ENCODE measurements at regions not wholly inside any gene's neighbourhood (a gene's known extent, or its start where the extent isn't known, plus 50 kb on each side); places are given as distances from the start of the nearest gene placed in this dataset.

DNA sequence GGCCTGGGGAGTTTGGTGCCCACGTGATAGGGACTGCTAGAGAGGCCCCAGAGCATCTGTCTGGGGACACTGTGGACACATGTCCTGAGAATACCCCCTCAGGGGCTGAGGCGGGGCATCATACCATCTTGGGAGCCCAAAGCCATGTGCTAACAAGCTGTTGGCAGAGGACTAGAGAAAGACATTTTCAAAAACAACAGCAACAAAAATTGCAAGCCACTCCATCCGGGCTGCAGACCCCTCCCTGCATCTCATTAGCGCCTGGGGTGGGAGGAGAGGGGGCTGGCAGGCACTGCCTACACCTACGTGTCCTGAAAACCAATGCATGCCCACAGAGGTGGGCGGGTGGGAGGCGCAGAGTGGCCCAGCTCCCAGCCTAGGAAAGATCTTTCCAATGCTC lies 507.4 kb upstream of the PODXL start:
- CTCF ChIA-PET: no interaction called here
- DNase-seq (ENCODE audit: low spot score): no peak
- TF ChIP-seq, protein P1, sequence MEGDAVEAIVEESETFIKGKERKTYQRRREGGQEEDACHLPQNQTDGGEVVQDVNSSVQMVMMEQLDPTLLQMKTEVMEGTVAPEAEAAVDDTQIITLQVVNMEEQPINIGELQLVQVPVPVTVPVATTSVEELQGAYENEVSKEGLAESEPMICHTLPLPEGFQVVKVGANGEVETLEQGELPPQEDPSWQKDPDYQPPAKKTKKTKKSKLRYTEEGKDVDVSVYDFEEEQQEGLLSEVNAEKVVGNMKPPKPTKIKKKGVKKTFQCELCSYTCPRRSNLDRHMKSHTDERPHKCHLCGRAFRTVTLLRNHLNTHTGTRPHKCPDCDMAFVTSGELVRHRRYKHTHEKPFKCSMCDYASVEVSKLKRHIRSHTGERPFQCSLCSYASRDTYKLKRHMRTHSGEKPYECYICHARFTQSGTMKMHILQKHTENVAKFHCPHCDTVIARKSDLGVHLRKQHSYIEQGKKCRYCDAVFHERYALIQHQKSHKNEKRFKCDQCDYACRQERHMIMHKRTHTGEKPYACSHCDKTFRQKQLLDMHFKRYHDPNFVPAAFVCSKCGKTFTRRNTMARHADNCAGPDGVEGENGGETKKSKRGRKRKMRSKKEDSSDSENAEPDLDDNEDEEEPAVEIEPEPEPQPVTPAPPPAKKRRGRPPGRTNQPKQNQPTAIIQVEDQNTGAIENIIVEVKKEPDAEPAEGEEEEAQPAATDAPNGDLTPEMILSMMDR (conservative IDR thresholded peaks at IDR 0.05; ENCODE audit: low read depth): no peak

DNA sequence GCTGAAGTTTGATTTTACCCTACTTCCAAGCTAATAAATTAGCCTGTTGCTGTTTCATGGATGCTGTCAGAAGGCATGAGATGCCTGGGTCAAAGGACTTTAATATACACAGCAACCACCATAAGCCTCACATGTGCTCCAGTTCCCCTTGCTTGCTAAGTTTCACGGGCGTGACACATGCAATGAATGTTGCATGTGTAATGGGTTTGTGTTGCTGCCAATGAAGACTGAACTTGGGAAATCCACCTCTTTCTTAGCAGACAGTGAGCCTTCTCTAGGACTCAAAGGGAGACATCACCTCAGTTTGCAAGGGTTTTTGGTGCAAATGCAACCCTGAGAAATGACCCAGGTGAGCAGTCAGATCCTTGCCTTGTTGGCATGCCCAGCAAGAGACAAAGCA lies 505.5 kb upstream of the PODXL start:
- TF ChIP-seq, protein P1 (conservative IDR thresholded peaks at IDR 0.05; ENCODE audit: low read depth): no peak
- CTCF ChIA-PET: no interaction called here
- POLR2A ChIA-PET (ENCODE audit: low non-redundant PET): no interaction called here
- no peak for DNase-seq (ENCODE audit: low spot score)
- no peak overlapping the region for H3K27ac ChIP-seq

More for the DNA sequence above, 507.4 kb upstream of the PODXL start:
- H3K27ac ChIP-seq: no peak overlapping the region
- POLR2A ChIA-PET (ENCODE audit: low non-redundant PET): no interaction called here

DNA sequence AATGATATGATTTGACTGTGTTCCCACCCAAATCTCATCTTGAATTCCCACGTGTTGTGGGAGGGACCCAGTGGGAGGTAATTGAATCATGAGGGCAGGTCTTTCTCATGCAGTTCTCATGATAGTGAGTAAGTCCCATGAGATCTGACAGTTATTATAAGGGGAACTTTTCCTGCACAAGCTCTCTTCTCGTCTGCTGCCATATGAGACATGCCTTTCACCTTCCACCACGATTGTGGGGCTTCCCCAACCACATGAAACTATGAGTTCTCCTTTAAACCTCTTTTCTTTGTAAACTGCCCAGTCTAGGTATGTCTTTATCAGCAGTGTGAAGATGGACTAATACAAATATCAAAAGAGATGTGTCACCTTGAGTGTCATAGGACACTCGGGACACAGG lies 502.7 kb upstream of the PODXL start:
- DNase-seq (ENCODE audit: low spot score): no peak
- CTCF ChIA-PET: no interaction called here
- POLR2A ChIA-PET (ENCODE audit: low non-redundant PET): no interaction called here
- TF ChIP-seq, protein P1 (conservative IDR thresholded peaks at IDR 0.05; ENCODE audit: low read depth): no peak
- H3K27ac ChIP-seq: no peak overlapping the region

DNA sequence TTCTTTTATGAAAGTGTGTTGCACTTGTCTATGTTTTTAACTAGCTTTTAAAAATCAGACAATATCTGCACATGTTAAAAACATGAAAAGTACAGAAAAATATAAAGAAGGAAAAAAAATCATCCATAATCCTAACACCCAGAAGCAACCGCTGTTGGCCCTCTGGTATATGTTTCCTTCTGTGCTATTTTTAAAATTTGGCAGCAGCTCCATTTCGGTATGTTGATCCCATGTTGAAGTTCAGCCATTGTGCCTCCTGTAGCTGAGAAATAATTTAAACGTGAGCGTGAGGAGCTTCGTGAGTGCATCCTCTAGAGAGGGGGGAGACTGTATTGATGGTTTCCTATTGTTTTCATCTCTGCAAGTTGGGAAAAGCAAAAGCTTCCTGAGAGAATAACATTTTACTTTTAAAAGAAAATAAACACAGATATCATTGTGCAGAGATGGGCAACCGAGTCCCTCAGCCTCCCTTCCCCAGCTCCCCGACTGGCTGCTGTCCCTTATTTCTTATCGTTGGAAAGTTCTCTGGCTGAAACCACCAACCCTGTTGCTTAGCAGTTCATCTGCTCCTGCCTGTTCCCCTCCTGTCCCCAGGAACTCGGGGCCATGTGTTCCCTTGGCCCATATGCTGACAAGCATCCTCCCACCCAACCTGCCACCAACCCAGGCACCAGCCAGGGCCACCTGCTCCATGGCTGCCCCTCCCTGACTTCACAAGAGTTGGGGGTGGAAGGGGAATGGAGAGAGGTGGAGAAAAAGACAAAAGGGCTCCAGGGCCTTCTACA lies 499.1 kb upstream of the PODXL start:
- ChIA-PET CTCF (interaction anchor here (1.4 kb wide), 1 partner anchor 110 kb away, joined by 4 read pairs; no protein-coding TSS in a partner anchor), POLR2A (ENCODE audit: low non-redundant PET) (no interaction called here)
- TF ChIP-seq, protein P1 (conservative IDR thresholded peaks at IDR 0.05; ENCODE audit: low read depth): no peak
- no peak overlapping the region for H3K27ac ChIP-seq
- DNase-seq (ENCODE audit: low spot score): no peak

DNA sequence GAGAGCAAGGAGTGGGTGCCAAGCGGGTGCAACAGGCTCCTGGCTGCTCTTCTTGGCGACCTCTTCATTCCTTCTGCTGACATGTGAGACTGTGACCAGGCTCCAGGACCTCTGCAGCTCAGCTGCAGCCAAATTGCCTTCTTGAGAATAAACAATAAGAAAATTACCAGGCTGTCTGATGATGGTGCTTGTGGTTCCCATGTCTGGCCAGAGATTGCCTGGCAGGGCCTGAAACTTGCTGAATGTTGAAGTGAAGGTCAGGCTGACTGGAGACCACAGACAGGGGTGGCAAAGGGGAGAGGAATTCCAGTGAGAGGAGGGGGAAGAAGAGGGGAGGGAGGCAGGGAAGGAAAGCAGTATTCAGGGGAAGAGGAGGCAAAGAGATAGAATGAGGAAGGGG lies 497.4 kb upstream of the PODXL start:
- CTCF ChIA-PET: no interaction called here
- DNase-seq (ENCODE audit: low spot score): no peak
- POLR2A ChIA-PET (ENCODE audit: low non-redundant PET): no interaction called here
- TF ChIP-seq, protein P1 (conservative IDR thresholded peaks at IDR 0.05; ENCODE audit: low read depth): no peak
- H3K27ac ChIP-seq: no peak overlapping the region

DNA sequence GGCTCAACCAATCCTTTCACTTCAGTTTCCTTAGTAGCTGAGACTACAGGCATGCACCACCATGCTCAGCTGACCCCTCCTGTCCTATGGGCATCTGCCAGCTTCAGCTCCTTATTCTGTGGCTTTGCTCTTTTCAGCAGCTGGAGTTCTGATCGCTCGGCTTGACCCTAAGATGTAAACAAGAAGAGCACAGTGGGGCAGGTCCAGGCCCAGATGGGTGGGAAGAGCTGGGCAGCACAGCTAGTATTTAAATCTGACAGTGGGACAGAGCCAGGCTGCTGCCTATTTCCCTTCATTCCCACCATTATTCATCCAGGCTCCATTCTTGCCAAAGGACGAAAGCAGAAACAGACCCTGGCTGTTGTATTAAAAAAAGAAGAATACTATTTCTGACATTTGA lies 494.9 kb upstream of the PODXL start:
- CTCF ChIA-PET: interaction anchor here (0.9 kb wide), 1 partner anchor 106 kb away, joined by 3 read pairs; no protein-coding TSS in a partner anchor
- TF ChIP-seq, protein P1 (conservative IDR thresholded peaks at IDR 0.05; ENCODE audit: low read depth): no peak
- POLR2A ChIA-PET (ENCODE audit: low non-redundant PET): no interaction called here
- DNase-seq (ENCODE audit: low spot score): no peak
- H3K27ac ChIP-seq: no peak overlapping the region
